ENCODE measurements at regions not wholly inside any gene's neighbourhood (a gene's known extent, or its start where the extent isn't known, plus 50 kb on each side); places are given as distances from the start of the nearest gene placed in this dataset.

DNA sequence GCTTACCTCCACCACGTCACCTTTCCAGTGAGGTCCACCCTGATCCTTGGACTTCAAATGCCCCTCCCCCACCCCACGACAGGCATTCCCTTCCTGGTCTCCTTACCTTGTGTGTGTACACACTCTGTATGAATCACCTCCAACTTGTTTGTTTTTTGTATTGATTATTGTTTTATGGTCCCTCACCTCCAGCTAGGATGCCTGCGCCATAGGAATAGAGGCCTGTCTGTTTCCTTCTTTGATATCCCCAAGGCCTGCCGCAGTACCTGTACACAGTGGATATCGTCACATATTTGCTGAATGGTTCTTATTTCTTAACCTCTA lies 219.6 kb upstream of the POU3F1 start:
- TF ChIP-seq CTCF (IDR thresholded peaks at IDR 0.05) = no peak
- TF ChIP-seq POLR2A (IDR thresholded peaks at IDR 0.05) = no peak
